ENCODE measurements at regions not wholly inside any gene's neighbourhood (a gene's known extent, or its start where the extent isn't known, plus 50 kb on each side); places are given as distances from the start of the nearest gene placed in this dataset.

DNA sequence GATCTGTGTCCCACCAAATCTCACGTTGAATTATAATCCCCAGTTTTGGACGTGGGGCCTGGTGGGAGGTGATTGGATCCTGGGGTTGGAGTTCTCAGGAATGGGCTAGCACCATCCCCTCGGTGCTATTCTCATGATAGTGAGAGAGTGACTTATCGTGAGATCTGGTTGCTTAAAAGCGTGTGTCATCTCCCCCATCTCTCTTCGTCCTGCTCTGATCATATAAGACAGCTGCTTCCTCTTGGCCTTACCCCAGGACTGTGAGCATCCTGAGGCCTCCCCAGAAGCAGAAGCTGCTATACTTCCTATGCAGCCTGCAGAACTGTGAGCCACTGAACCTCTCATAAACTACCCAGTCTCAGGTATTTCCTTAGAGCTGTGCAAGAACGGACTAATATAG lies 163.7 kb upstream of the NDUFV2 start:
- H3K9me3 ChIP-seq (ENCODE audit: control insufficient read depth, insufficient read depth, low read length), result peaks cover 6% of the 10 kb centered on the region; the same call in 1 of the 2 replicates
- no peak for DNase-seq (ENCODE audit: low read depth, low spot score)
- TF ChIP-seq, protein P1, sequence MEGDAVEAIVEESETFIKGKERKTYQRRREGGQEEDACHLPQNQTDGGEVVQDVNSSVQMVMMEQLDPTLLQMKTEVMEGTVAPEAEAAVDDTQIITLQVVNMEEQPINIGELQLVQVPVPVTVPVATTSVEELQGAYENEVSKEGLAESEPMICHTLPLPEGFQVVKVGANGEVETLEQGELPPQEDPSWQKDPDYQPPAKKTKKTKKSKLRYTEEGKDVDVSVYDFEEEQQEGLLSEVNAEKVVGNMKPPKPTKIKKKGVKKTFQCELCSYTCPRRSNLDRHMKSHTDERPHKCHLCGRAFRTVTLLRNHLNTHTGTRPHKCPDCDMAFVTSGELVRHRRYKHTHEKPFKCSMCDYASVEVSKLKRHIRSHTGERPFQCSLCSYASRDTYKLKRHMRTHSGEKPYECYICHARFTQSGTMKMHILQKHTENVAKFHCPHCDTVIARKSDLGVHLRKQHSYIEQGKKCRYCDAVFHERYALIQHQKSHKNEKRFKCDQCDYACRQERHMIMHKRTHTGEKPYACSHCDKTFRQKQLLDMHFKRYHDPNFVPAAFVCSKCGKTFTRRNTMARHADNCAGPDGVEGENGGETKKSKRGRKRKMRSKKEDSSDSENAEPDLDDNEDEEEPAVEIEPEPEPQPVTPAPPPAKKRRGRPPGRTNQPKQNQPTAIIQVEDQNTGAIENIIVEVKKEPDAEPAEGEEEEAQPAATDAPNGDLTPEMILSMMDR (IDR thresholded peaks at IDR 0.05; ENCODE audit: low read depth, low read length), result no peak
- H3K27me3 ChIP-seq (ENCODE audit: control insufficient read depth, insufficient read depth, low read length), result no peaks in the 10 kb centered on the region
- no peak overlapping the region for H3K4me3 ChIP-seq (ENCODE audit: low read depth, low read length)
- ChIA-PET CTCF (no interaction called here), POLR2A (no interaction called here)
- H3K27ac ChIP-seq (ENCODE audit: low read depth, low read length), result no peak overlapping the region

DNA sequence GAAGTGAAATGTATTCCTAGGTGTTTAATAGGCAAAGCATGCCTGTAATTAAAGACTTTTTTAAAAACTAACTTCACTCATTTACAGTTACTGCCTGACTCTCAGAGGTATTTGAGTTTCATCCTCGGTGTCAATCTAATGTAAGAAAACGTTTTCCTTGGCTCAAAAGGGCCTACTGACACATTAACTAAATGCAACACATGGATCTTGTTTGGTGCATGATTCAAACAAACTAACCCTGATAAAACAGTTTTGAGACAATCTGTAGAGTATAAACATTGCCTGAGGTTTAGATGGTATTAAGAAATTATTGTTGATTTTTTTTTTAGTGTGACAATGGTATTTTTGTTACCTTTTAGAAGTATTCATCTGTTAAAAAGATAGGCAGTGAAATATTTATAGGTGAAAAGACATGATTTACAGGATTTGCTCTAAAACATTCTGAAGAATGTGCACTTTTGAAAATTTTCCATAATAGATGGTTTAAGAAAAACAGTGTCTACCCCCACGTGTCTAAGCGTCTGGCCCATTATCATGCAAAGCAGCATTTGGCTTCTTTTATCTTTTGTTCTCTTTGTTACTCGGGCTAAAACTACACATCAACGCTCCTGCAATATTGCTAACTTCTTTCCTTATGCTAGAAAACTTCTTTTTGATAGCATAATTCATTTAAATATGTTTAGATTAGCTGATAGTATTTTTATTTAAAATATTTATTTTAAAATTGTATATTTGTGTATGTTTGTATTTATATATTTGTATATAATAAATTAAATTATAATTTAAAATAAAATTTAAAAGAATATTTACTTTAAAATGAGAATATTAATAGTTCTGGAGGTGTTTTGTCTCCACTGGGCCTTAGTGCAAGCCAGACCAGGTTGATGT lies 160.2 kb upstream of the NDUFV2 start:
- no peak overlapping the region for H3K27ac ChIP-seq (ENCODE audit: low read depth, low read length)
- H3K27me3 ChIP-seq (ENCODE audit: control insufficient read depth, insufficient read depth, low read length), result no peaks in the 10 kb centered on the region
- CTCF ChIA-PET, result interaction anchor here (1.1 kb wide), 1 partner anchor 46 kb away, joined by 4 read pairs; no protein-coding TSS in a partner anchor
- no peak overlapping the region for H3K4me3 ChIP-seq (ENCODE audit: low read depth, low read length)
- no peak for DNase-seq (ENCODE audit: low read depth, low spot score)
- peaks cover 8% of the 10 kb centered on the region for H3K9me3 ChIP-seq (ENCODE audit: control insufficient read depth, insufficient read depth, low read length)
- POLR2A ChIA-PET, result no interaction called here
- TF ChIP-seq, protein P1 (IDR thresholded peaks at IDR 0.05; ENCODE audit: low read depth, low read length), result no peak

DNA sequence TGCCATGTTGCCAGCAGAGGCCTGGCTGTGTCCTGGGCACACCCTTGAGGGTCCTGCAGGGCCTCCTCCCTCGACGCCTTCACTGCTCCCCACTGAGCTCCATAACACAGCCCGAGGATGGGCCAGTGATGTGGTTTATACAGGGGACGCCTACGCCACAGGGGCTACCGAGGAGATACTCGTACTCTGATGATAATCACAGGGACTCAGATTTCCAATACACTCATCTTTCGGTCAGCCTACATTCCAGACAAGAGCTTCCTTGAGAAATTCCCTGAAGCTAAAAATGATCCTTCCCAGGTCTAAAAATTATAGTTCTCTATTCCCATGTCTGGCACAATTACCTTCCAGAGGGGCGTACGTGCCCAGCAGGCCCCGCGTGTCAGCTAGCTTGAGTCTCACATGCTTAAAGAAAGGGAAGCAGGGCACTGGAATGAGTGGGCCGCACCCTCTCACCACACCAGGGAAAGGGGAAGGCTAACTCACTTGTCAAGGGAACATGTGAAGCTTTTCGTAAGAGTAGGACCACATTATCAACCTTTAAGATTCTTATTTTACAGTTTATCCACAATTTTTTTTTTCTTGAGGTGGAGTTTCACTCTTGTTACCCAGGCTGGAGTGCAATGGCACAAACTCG lies 159.5 kb upstream of the NDUFV2 start:
- no peak overlapping the region for H3K4me3 ChIP-seq (ENCODE audit: low read depth, low read length)
- TF ChIP-seq, protein P1 (IDR thresholded peaks at IDR 0.05; ENCODE audit: low read depth, low read length), result no peak
- no peak overlapping the region for H3K27ac ChIP-seq (ENCODE audit: low read depth, low read length)
- ChIA-PET CTCF (interaction anchor here (1.1 kb wide), 1 partner anchor 46 kb away, joined by 4 read pairs; no protein-coding TSS in a partner anchor), POLR2A (no interaction called here)
- DNase-seq (ENCODE audit: low read depth, low spot score), result no peak
- peaks cover 13% of the 10 kb centered on the region for H3K9me3 ChIP-seq (ENCODE audit: control insufficient read depth, insufficient read depth, low read length)
- no peaks in the 10 kb centered on the region for H3K27me3 ChIP-seq (ENCODE audit: control insufficient read depth, insufficient read depth, low read length)

DNA sequence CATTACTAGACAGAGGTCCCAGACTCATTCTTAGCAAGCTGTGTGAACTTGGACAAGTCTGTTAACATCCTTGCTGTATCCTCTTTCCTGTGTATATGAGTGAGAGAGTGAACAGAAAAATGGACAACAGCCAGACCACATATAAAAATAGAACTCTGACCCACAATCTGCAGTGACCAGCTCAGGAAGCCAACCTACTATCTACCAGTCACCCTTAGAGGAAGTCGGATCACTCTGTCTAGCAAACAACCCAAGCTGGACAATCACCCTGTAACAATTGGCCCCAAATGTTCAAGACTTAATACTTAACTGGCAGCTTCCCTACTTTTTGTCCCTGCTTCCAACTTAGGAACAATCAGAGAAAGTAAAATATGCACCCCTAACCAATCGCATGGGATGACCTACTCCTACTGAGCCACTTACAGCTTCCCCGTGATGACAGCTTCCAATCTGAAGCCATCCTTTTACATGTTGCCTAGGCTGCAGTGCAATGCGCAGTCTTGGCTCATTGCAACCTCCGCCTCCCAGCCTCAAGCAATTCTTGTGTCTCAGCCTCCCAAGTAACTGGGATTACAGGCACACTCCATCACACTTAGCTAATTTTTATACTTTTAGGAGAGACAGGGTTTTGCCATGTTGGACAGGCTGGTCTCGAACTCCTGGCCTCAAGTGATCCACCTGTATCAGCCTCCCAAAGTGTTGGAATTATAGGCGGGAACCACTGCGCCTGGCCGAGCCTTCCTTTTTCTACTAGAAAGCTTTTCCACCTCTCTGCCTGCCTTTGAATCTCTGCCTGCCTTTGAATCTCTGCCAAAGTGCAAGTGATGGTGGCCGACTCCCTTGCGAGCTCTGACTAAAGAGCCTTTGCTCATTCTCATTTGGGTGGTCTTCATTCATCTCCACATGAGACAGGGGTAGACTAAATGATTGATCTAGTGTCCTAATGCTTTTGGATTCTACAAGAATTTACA lies 158.3 kb upstream of the NDUFV2 start:
- peaks cover 13% of the 10 kb centered on the region for H3K9me3 ChIP-seq (ENCODE audit: control insufficient read depth, insufficient read depth, low read length)
- DNase-seq (ENCODE audit: low read depth, low spot score), result peak; percentile 63
- POLR2A ChIA-PET, result no interaction called here
- H3K27me3 ChIP-seq (ENCODE audit: control insufficient read depth, insufficient read depth, low read length), result no peaks in the 10 kb centered on the region
- CTCF ChIA-PET, result no interaction called here
- no peak overlapping the region for H3K27ac ChIP-seq (ENCODE audit: low read depth, low read length)
- TF ChIP-seq, protein P1 (IDR thresholded peaks at IDR 0.05; ENCODE audit: low read depth, low read length), result no peak
- no peak overlapping the region for H3K4me3 ChIP-seq (ENCODE audit: low read depth, low read length)
